NCI-H69 (cell line): ENCODE measurements at regions not wholly inside any gene's neighbourhood (a gene's known extent, or its start where the extent isn't known, plus 50 kb on each side); places are given as distances from the start of the nearest gene placed in this dataset.
A peak's percentile ranks its signal among the peaks of the same experiment; 100 is the strongest.
"Not testable (repeated sequence)": the region's sequence is repeated elsewhere in the genome, so short reads cannot be mapped to it uniquely, and the experiment has no call there.

ENCODE experiments used
- DNase-seq: peaks from one replicate; lab custom pipeline; 2025; lab: John Stamatoyannopoulos, UW

DNA sequence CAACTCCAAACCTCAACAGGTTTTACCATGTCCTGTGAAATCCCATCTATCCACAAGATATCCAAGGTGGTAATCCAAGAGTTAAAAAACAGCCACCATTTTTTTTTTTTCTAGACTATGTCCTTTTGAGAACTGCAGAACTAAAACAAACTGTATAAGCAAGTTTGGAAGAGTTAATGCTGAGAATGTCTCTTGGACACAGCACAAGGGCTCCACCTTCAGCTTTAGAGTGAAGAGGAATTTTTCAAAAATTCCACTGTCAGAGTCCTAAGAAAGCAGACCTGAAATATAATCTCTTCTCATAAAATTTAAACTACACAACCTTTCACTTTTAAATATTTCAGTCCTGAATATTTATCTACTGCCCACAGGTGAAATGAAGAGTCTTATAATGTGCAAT is 167.8 kb upstream of the CCNG1 start:
- DNase-seq: peak; percentile 35

DNA sequence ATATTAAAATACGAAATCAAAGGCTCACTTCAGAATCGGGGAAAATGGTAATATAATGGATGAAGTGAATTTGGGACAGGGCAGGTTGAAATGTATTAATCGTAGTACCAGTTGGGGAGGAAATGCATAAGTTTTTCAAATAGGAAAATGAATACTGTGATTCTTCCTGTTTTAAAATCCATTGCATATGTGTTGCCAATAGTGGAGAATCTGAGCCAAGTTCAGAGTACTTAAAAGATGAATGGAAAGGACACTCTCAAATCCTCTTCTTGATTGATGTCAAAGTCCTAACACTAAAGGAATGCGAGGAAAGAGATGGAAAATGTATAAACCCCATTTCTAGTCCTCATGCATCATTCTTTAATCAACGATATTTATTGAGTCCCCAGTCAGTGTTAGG is 160.9 kb upstream of the CCNG1 start:
- DNase-seq: no peak

- not testable (repeated sequence) for DNase-seq
Observed at GRCh38 chr5:163280897-163281296, 156.5 kb upstream of the CCNG1 start.

GRCh38 chr5:163281512-163281911 is 155.9 kb upstream of the CCNG1 start:
- DNase-seq: no peak

DNA sequence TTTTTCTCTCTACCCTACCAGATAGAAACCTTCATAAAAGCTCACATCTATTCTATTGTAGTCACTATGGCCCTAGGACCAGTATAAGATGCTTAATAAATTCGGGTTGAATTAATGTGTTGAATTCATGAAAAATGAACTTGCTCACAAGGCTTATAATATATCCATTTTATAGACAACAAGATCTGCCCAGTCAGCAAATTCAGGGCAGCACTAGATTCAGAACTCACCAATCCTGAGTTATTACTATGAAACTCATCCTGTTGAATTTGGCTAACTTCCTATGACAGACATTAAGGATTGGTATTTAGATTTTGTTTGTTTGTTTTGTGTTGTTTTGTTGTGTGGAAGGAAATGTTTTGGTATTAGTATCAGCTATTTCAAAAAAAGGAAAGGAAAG is 143.6 kb upstream of the CCNG1 start:
- no peak for DNase-seq

- no peak for DNase-seq
Observed at GRCh38 chr5:163303718-163304117, 133.7 kb upstream of the CCNG1 start.

GRCh38 chr5:163305655-163306054 is 131.7 kb upstream of the CCNG1 start:
- no peak for DNase-seq

- DNase-seq: peak; percentile 51
Observed at GRCh38 chr5:163306421-163306820, 131.0 kb upstream of the CCNG1 start.

DNA sequence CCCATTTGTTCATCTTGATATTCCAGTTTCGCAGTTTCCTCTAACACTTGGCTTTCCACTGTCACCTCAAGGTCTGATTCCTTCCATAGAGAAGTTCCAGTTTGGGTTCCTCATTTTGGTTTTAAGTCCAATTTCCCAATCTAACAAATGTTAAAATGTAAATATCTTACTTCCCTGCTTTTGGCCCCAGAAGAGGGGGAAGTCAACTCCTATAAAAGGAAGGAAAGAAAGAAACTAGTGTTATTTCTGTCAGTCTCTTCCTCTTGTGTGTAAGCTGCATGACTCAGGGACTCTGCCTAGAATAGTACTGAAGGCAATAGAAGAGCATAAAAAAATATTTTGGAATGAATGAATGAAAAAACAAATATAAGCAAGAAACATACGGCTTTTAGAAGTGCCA is 127.5 kb upstream of the CCNG1 start:
- no peak for DNase-seq

DNA sequence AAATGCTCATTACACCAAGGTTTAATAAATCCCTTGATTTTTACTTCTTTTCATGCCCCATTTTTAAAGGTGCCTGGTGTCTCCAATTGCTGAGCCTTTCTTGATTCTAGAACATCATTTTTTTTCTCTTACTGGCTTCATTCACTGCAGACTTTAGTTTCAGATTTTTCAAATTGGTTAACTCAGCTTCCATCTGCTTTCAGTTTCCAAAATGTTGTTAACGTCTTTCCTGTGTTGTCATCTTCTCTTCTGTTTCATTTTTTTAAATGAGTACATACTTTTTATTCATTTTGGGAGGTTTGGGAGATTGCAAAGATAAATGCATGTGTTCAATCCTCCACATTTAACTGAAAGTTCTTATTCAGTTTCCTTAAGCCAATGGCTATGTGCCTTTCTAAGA is 126.4 kb upstream of the CCNG1 start:
- DNase-seq: no peak

DNA sequence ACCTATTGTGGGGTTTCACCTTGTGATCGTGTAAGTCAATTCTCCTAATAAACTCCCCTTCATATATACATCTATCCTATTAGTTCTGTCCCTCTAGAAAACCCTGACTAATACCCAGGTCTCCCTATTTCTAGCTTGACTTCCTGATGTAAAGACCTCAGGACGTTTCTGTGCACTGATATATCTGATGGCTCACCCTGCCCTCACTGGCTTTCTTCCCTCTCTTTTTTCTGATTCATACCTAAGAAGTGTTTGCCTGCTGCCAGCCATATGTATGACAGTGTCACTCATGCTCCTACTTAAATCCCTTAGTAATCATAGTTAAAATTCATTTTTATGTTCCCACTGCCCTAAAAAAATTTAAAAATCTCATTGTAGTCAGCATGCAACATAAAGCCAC is 124.8 kb upstream of the CCNG1 start:
- DNase-seq: no peak

- DNase-seq: not testable (repeated sequence)
Observed at GRCh38 chr5:163313049-163313448, 124.3 kb upstream of the CCNG1 start.

DNA sequence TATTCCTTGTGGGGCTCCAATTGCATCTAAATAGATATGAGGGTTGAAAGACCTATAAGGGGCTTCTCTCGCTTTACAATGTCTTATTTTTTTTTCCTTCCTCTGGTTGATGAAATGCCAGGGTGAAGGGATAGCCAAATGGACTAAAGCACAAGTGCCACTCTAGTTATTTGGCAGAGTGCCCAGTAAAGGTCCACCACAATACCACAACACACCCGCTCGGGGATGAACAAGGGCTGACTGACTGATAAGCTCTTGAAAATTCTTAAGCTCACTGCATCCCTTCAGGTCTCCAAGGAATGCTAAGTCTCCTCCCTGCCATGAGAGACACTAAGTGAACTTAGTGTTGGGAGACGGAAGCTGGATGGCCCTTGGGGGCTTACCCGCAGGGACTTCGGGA is 121.0 kb upstream of the CCNG1 start:
- not testable (repeated sequence) for DNase-seq

GRCh38 chr5:163318707-163319106 is 118.7 kb upstream of the CCNG1 start:
- no peak for DNase-seq

DNA sequence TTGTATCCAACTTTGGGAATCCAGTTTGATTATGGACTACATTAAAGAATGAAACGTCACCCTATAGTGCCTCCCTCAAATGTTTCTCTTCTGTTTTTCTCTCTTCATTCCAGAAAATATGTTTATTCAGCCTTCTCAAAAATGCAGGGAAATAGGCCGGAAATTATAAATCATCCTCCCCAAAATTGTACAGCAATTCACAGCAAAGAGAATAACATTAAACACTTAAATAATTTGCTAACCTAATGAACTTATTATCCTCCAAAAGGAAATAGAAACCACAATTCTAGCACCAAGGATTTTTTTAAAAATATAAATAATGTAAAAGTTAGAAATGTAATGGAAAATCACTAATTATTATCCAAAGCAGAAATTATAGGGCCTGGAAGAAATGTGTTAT is 115.9 kb upstream of the CCNG1 start:
- no peak for DNase-seq

DNA sequence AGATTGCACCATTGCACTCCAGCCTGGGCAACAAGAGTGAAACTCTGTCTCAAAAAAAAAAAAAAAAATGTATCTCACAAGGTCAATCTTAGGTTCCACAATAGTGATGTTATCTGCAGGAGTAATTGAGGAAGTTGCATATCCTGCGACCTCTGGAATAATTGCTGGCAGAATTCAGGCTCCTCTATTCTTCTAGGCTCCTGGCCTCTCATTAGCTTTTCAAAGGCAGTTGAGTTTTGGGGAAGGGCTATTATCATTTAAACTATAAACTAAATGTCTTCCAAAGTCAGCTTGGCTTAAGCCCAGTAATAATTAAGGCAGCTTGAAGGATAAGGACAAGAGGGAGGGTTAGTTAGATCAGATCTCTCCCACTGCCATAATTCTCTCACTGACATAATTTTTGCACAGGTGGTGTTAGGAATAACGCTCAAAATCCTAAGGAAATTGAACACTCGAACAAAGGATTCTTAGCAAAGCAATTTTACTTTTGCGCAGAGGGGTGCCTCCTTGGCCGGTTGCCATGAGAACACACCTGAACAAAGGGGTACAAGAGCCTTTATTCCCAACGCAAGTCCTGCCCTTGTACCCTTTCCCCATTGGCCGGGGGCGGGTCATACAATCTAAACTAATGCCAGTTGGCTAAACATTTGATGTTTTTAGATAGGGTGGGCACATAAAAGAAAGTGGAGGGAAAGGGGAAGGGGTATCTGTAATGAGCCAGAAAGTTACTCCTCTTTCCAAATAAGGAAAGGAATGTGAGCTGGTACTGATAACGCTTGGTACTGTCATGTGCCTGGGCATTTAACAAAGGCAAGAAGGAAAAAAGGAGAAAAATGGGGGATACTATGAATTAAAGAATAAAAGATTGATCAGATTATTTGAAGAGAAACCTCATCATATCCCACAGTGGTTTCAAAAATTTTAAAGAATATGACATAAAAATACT is 106.4 kb upstream of the CCNG1 start:
- DNase-seq: peak; percentile 47

DNA sequence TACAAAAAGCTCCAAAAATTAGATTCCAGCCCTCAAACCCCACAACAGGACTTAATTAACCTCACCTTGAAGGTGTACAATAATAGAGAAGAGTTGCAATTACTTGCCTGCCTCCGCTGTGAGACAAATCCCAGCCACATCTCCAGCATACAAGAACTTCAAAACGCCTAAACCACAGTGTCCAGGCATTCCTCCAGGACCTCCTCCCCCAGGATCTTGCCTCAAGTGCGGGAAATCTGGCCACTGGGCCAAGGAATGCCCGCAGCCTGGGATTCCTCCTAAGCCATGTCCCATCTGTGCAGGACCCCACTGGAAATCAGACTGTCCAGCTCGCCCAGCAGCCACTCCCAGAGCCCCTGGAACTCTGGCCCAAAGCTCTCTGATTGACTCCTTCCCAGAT is 101.3 kb upstream of the CCNG1 start:
- not testable (repeated sequence) for DNase-seq

GRCh38 chr5:163339148-163339547 is 98.2 kb upstream of the CCNG1 start:
- no peak for DNase-seq

GRCh38 chr5:163340378-163340777 is 97.0 kb upstream of the CCNG1 start:
- DNase-seq: peak; percentile 5

GRCh38 chr5:163342306-163342705 is 95.1 kb upstream of the CCNG1 start:
- DNase-seq: no peak

GRCh38 chr5:163345216-163345615 is 92.2 kb upstream of the CCNG1 start:
- DNase-seq: no peak

DNA sequence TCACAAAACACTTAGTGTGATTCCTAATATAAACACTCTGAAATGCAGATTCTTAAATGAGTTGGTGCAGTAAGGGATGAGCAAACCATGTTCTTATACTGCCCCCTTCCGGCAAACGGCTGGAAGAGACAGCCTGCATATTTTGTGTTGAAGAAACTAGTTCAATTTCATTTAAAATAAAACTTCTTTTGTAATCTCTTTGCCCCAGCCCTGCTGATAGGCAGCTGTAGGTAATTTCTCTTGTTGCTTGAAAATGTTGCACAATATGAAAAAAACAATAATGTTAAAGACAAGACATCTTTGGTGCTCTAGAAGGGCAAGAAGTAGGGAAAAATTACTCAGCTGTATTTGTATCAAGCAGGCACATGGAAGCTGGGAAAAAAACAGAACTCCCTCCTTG is 89.7 kb upstream of the CCNG1 start:
- peak; percentile 70 for DNase-seq

- DNase-seq: no peak
Observed at GRCh38 chr5:163350083-163350482, 87.3 kb upstream of the CCNG1 start.

DNA sequence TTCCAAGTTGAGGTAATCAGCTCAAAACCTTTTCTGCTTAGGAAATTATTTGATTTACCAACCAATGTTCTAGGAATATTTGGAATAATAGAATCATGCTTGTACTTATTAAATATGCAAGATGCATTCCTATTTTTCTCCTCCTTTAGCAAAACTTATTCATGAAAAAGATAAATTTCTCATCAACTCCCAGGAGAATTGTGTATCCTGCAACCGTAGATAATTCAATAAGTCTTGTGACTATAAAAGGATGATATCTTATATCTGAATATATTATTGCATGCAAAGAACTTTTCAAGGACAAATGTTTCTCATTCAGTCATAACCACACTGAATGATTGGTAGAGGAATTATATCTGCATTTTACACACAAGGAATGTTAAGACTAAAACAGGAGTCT is 84.9 kb upstream of the CCNG1 start:
- DNase-seq: no peak
